Esophagus (tissue), 2 donors: ENCODE measurements at regions not wholly inside any gene's neighbourhood (a gene's known extent, or its start where the extent isn't known, plus 50 kb on each side); places are given as distances from the start of the nearest gene placed in this dataset.

Experiments
- H3K27ac ChIP-seq, 2 donors: one replicate each; pipeline ENCODE4 v1.5.1; 2013; ENCODE audit warnings: low read depth in 2 of 2, mild to moderate bottlenecking in 2 of 2, inconsistent platforms in 1 of 2, low read length in 1 of 2, moderate library complexity in 1 of 2
- H3K27me3 ChIP-seq, 2 donors: one replicate each; pipeline ENCODE4 v1.6.1; 2013; ENCODE audit warnings: low read length in 2 of 2, control low read depth in 1 of 2, mild to moderate bottlenecking in 1 of 2; ENCODE audit not compliant: insufficient read depth in 2 of 2, control insufficient read depth in 1 of 2
- H3K36me3 ChIP-seq, 2 donors: one replicate each; pipeline ENCODE4 v1.6.1; 2013; ENCODE audit warnings: low read length in 1 of 2; ENCODE audit not compliant: control insufficient read depth in 2 of 2, insufficient read depth in 2 of 2
- H3K4me1 ChIP-seq, 2 donors: one replicate each; pipeline ENCODE4 v1.6.1; 2013; ENCODE audit warnings: low read length in 1 of 2; ENCODE audit not compliant: control insufficient read depth in 2 of 2, insufficient read depth in 2 of 2
- H3K4me3 ChIP-seq, 2 donors: one replicate each; pipeline ENCODE4 v1.5.1; 2013; ENCODE audit warnings: low read length in 2 of 2, mild to moderate bottlenecking in 2 of 2, low read depth in 1 of 2, moderate library complexity in 1 of 2
- H3K9me3 ChIP-seq, 2 donors: one replicate each; pipeline ENCODE4 v1.6.1; 2013; ENCODE audit warnings: mild to moderate bottlenecking in 2 of 2, low read depth in 1 of 2, low read length in 1 of 2, moderate library complexity in 1 of 2; ENCODE audit not compliant: control insufficient read depth in 2 of 2, insufficient read depth in 1 of 2
- WGBS, 2 donors: extraction: QIAGEN DNeasy Blood & Tissue Kit; methylation state at CpG; one replicate each; pipeline ENCODE4 v1.1.7; 2013; 5-methylcytosine and 5-hydroxymethylcytosine counted together
- donor health status: healthy with polysubstance abuse.
- donor health status: Bipolar disorder and iron deficiency.

- Histone ChIP-seq H3K36me3 (no peaks in the 10 kb centered on the region), H3K4me3 (no peak overlapping the region), H3K27ac (no peak overlapping the region), H3K4me1 (peaks cover 0 to 1% of the 10 kb centered on the region in 2 donors), H3K27me3 (no peaks in the 10 kb centered on the region), H3K9me3 (no peaks in the 10 kb centered on the region)
- WGBS, 2 donors = 57 to 66% methylated on average over 6 of the region's 6 CpGs
These were observed 357.2 kb upstream of the MYT1L start for GRCh38 chr2:2688254-2688653.

DNA sequence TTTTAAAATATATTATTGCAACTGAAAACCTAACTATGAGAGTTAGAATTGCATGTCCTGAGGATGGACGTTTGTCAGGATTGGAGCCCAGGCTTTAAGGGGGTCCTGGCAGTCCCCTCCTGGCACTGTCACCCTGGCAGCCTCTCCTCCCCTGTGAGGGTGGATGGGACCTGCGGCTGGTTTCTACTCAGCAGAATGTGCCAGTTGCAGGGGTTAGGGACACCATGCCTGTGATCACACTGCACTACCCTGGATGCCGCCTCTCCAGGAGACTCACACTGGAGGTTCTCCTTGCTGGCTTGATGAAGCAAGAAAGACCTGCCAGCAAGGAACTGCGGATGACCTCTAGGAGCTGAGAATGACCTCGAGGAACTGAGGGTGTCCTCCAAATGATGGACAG is 356.7 kb upstream of the MYT1L start:
- H3K27ac ChIP-seq = no peak overlapping the region
- H3K9me3 ChIP-seq = no peaks in the 10 kb centered on the region
- no peaks in the 10 kb centered on the region for H3K36me3 ChIP-seq
- H3K27me3 ChIP-seq = no peaks in the 10 kb centered on the region
- H3K4me1 ChIP-seq = peaks cover 0 to 1% of the 10 kb centered on the region in 2 donors
- H3K4me3 ChIP-seq = no peak overlapping the region
- 76 to 78% methylated on average over 5 of the region's 5 CpGs for WGBS, 2 donors

DNA sequence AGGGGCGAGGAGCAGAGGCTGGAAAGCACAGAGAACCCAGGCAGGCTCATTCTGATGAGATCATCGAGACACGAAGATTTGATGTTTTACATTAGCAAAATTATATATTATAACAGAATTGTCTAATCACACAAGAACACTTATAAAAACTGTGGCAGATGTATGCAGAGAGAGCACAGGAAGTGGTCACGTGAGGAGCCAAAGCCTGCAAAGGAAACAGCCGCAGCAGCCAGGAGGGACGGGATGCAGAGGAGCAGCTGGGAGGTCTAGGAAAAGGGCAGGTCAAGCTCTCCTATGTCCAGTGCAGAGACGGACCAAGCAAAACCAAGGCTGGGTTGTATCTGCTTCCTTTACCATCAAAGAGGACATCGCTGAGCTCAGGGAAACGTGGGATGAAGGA is 355.1 kb upstream of the MYT1L start:
- no peak overlapping the region for H3K27ac ChIP-seq
- WGBS, 2 donors = 57 to 62% methylated on average over 9 of the region's 9 CpGs
- H3K27me3 ChIP-seq = no peaks in the 10 kb centered on the region
- no peaks in the 10 kb centered on the region for H3K9me3 ChIP-seq
- peaks cover 0 to 1% of the 10 kb centered on the region in 2 donors for H3K4me1 ChIP-seq
- no peak overlapping the region for H3K4me3 ChIP-seq
- no peaks in the 10 kb centered on the region for H3K36me3 ChIP-seq

GRCh38 chr2:2683606-2684224 is 352.6 kb upstream of the MYT1L start:
- WGBS, 2 donors = 71 to 72% methylated on average over 9 of the region's 9 CpGs
- H3K27me3 ChIP-seq = no peaks in the 10 kb centered on the region
- H3K4me1 ChIP-seq = no peaks in the 10 kb centered on the region
- no peaks in the 10 kb centered on the region for H3K36me3 ChIP-seq
- no peaks in the 10 kb centered on the region for H3K9me3 ChIP-seq
- H3K27ac ChIP-seq = no peak overlapping the region
- no peak overlapping the region for H3K4me3 ChIP-seq

DNA sequence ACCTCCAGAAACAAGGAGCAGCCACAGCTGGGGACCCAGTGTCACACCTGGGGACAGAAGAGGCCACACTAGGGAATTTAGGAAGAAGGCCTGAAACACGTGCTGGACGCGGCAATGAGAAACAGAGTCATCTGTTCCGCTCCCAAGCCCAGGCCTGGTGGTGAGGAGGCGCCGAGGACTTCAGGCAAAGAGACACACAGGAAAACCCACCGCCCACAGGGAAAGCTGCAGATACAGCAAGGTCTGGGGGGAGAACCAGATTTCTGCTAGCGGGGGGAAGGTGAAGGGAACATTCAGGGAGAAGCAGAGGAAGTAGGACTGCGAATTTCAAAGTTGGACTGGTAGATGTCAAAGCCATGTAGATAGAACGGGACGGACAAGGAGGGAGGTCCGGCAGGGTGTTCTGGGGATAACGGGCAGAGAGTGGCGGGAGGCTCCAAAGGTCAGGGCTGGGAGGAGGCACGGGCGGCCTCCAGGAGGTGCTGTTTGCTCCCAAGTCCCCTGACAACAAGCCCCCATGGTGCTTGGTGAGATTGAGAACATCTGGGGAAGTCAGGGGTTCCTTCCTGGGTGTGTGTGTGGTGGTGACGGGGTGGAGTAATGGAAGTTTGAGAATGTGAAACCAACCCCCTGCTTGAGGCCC is 351.7 kb upstream of the MYT1L start:
- Histone ChIP-seq H3K9me3 (no peaks in the 10 kb centered on the region), H3K27ac (no peak overlapping the region), H3K4me3 (no peak overlapping the region), H3K4me1 (no peaks in the 10 kb centered on the region), H3K27me3 (no peaks in the 10 kb centered on the region), H3K36me3 (no peaks in the 10 kb centered on the region)
- WGBS, 2 donors = 90 to 93% methylated on average over 17 of the region's 17 CpGs

DNA sequence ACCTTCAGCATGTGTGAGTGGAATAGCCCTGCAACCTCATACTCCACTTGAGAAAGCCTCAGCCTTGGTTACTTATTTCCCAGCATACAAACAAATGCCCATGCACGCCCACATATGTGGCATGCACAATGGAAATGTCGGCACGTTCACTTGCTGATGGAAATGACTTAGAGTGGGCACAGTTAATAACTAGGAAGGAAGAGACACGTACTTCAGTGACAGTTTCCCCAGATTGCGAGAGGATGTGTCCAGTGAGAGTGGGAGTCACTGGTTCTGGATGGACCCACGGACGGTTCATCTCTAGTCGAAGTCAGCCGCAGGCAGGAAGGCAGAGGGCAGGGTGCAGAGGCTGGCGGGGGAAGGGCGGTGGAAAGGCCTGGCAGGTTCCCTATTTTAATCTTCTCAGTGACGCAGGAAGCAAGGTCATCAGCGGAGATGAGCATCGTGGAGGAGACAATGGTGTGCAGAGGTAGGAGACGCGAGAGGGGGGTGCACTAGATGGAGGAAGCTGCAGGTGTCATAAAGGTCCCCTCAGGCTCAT is 350.7 kb upstream of the MYT1L start:
- H3K4me3 ChIP-seq = no peak overlapping the region
- H3K36me3 ChIP-seq = no peaks in the 10 kb centered on the region
- H3K27ac ChIP-seq = no peak overlapping the region
- H3K9me3 ChIP-seq = no peaks in the 10 kb centered on the region
- WGBS, 2 donors = 60 to 75% methylated on average over 16 of the region's 16 CpGs
- no peaks in the 10 kb centered on the region for H3K4me1 ChIP-seq
- no peaks in the 10 kb centered on the region for H3K27me3 ChIP-seq

- Histone ChIP-seq H3K27me3 (no peaks in the 10 kb centered on the region), H3K4me3 (no peak overlapping the region), H3K4me1 (no peaks in the 10 kb centered on the region), H3K36me3 (no peaks in the 10 kb centered on the region), H3K9me3 (no peaks in the 10 kb centered on the region), H3K27ac (no peak overlapping the region)
- 79 to 88% methylated on average over 4 of the region's 4 CpGs for WGBS, 2 donors
These were observed 350.0 kb upstream of the MYT1L start for GRCh38 chr2:2681085-2681484.

DNA sequence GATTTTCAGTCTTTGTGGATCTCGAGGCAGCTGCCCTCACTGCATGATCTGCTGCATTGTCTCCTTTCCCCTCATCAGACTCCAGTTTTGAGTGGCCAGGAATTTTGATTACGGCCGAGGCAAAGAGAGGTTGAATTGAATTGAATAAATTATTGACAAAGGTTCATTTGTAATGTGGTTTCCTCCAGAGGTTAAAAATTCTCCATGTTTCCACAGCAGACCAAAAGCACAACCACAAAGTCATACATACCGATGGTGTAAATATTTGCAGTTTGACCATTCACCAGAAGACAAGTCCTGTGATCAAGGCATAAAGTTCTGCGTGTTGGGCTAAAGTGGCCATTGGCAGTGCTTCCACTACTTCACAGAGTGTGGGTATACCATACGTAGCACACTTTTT is 343.8 kb upstream of the MYT1L start:
- no peaks in the 10 kb centered on the region for H3K27me3 ChIP-seq
- WGBS, 2 donors = 73 to 90% methylated on average over 6 of the region's 6 CpGs

GRCh38 chr2:2673406-2673805 is 342.3 kb upstream of the MYT1L start:
- no peaks in the 10 kb centered on the region for H3K27me3 ChIP-seq
- H3K4me3 ChIP-seq = no peak overlapping the region
- H3K9me3 ChIP-seq = no peaks in the 10 kb centered on the region
- whole genome bisulfite sequencing, 2 donors = 57 to 64% methylated on average over 3 of the region's 3 CpGs
- H3K27ac ChIP-seq = no peak overlapping the region
- H3K4me1 ChIP-seq = no peaks in the 10 kb centered on the region
- no peaks in the 10 kb centered on the region for H3K36me3 ChIP-seq

More for the DNA sequence above, 343.8 kb upstream of the MYT1L start:
- Histone ChIP-seq H3K9me3 (no peaks in the 10 kb centered on the region), H3K36me3 (no peaks in the 10 kb centered on the region), H3K4me1 (no peaks in the 10 kb centered on the region), H3K4me3 (no peak overlapping the region), H3K27ac (no peak overlapping the region)

- Histone ChIP-seq H3K27ac (no peak overlapping the region), H3K4me3 (no peak overlapping the region), H3K4me1 (no peaks in the 10 kb centered on the region), H3K27me3 (no peaks in the 10 kb centered on the region), H3K9me3 (no peaks in the 10 kb centered on the region), H3K36me3 (no peaks in the 10 kb centered on the region)
- 91 to 95% methylated on average over 14 of the region's 14 CpGs for WGBS, 2 donors
These were observed 341.2 kb upstream of the MYT1L start for GRCh38 chr2:2672249-2672648.
